GM23248 (cell line): ENCODE measurements at regions not wholly inside any gene's neighbourhood (a gene's known extent, or its start where the extent isn't known, plus 50 kb on each side); places are given as distances from the start of the nearest gene placed in this dataset.

Source experiments
- DNase-seq: peaks from one replicate; pipeline ENCODE4 v3.0.0-alpha.2; 2015
- H2AFZ ChIP-seq: fragments of 200-600 bp; sonication (generic); 2 replicates; pipeline ENCODE4 v1.6.1; 2016; ENCODE audit warnings: antibody characterized with exemption
- H3F3A ChIP-seq: fragments of 200-600 bp; sonication (generic); 2 replicates; pipeline ENCODE4 v1.6.1; 2016; ENCODE audit warnings: mild to moderate bottlenecking, antibody characterized with exemption, mixed run types; ENCODE audit not compliant: insufficient read depth
- H3K27ac ChIP-seq: fragments of 200-600 bp; sonication (generic); 2 replicates; pipeline ENCODE4 v1.5.1; 2016; ENCODE audit warnings: mild to moderate bottlenecking
- H3K27me3 ChIP-seq: fragments of 200-600 bp; sonication (generic); replicated peaks from 2 replicates; pipeline ENCODE4 v1.6.1; 2016; ENCODE audit warnings: mild to moderate bottlenecking; ENCODE audit not compliant: insufficient read depth
- H3K36me3 ChIP-seq: fragments of 200-600 bp; sonication (generic); 2 replicates; pipeline ENCODE4 v1.6.1; 2016; ENCODE audit warnings: low read depth, mild to moderate bottlenecking
- H3K4me1 ChIP-seq: fragments of 200-600 bp; sonication (generic); 2 replicates; pipeline ENCODE4 v1.6.1; 2016; ENCODE audit warnings: mild to moderate bottlenecking; ENCODE audit not compliant: insufficient read depth
- H3K4me2 ChIP-seq: fragments of 200-600 bp; sonication (generic); one replicate; pipeline ENCODE4 v1.6.1; 2016; ENCODE audit warnings: mild to moderate bottlenecking; ENCODE audit not compliant: unreplicated experiment
- H3K4me3 ChIP-seq: fragments of 200-600 bp; sonication (generic); 2 replicates; pipeline ENCODE4 v1.5.1; 2016; ENCODE audit warnings: mild to moderate bottlenecking
- H3K79me2 ChIP-seq: fragments of 200-600 bp; sonication (generic); 2 replicates; pipeline ENCODE4 v1.6.1; 2016; ENCODE audit warnings: mild to moderate bottlenecking; ENCODE audit not compliant: insufficient read depth
- H3K9ac ChIP-seq: fragments of 200-600 bp; sonication (generic); 2 replicates; pipeline ENCODE4 v1.6.1; 2016; ENCODE audit warnings: mild to moderate bottlenecking
- H3K9me2 ChIP-seq: fragments of 200-600 bp; sonication (generic); 2 replicates; pipeline ENCODE4 v1.6.1; 2016; ENCODE audit warnings: mixed run types, mild to moderate bottlenecking, moderate library complexity; ENCODE audit not compliant: insufficient read depth
- H3K9me3 ChIP-seq: fragments of 200-600 bp; sonication (generic); one replicate; pipeline ENCODE4 v1.6.1; 2017; ENCODE audit warnings: low read depth
- H4K20me1 ChIP-seq: fragments of 200-600 bp; sonication (generic); 2 replicates; pipeline ENCODE4 v1.6.0; 2016; ENCODE audit not compliant: insufficient read depth
- EZH2 ChIP-seq: fragments of 200-600 bp; sonication (generic); IDR thresholded peaks from 2 replicates; pipeline ENCODE4 v1.6.1; 2018; ENCODE audit warnings: antibody characterized with exemption, mild to moderate bottlenecking; ENCODE audit not compliant: insufficient read depth, poor library complexity, severe bottlenecking
- EZH2phosphoT487 ChIP-seq: fragments of 200-600 bp; sonication (generic); IDR thresholded peaks from 2 replicates; pipeline ENCODE4 v1.6.1; 2018; ENCODE audit warnings: antibody characterized with exemption, moderate library complexity, mild to moderate bottlenecking, low read depth; ENCODE audit not compliant: insufficient read depth
- WGBS, 2 experiments: methylation state at CpG; one replicate each; pipeline ENCODE4 v1.1.6; 2015 to 2017; ENCODE audit warnings: low lambda C conversion rate in 2 of 2, low coverage in 1 of 2; ENCODE audit errors: missing lambda C conversion rate in 2 of 2; 5-methylcytosine and 5-hydroxymethylcytosine counted together
- in situ Hi-C: fragments of 300-500 bp; cut with MboI; formaldehyde crosslinking; loops from 2 replicates; pipeline ENCODE4 v1.15.0; 2020

- Histone ChIP-seq H2AFZ (no peak overlapping the region), H3K27me3 (no peaks in the 10 kb centered on the region), H3F3A (peaks cover 41% of the 10 kb centered on the region), H4K20me1 (no peaks in the 10 kb centered on the region), H3K36me3 (no peaks in the 10 kb centered on the region), H3K9ac (no peak overlapping the region), H3K9me3 (no peaks in the 10 kb centered on the region), H3K4me3 (no peak overlapping the region), H3K4me1 (peaks cover 42% of the 10 kb centered on the region), H3K79me2 (no peaks in the 10 kb centered on the region), H3K9me2 (no peaks in the 10 kb centered on the region), H3K4me2 (no peak overlapping the region), H3K27ac (no peak overlapping the region)
- no peak for DNase-seq
- 76 to 83% methylated on average over 1 of the region's 1 CpG for WGBS, 2 experiments
- in situ Hi-C loops = no loop called here
- no peak for TF ChIP-seq EZH2phosphoT487
- TF ChIP-seq EZH2 = no peak
Observed at GRCh38 chr1:184301227-184301626, 85.6 kb upstream of the C1orf21 start.

GRCh38 chr1:184302346-184302745 is 84.5 kb upstream of the C1orf21 start:
- Histone ChIP-seq H3K36me3 (no peaks in the 10 kb centered on the region), H3K79me2 (no peaks in the 10 kb centered on the region), H3K27me3 (no peaks in the 10 kb centered on the region), H3K4me3 (no peak overlapping the region), H3K9me2 (no peaks in the 10 kb centered on the region), H3K4me1 (peaks cover 31% of the 10 kb centered on the region), H2AFZ (no peak overlapping the region), H3K27ac (no peak overlapping the region), H3K4me2 (no peak overlapping the region), H4K20me1 (no peaks in the 10 kb centered on the region), H3K9me3 (peaks cover 3% of the 10 kb centered on the region), H3F3A (peaks cover 33% of the 10 kb centered on the region), H3K9ac (no peak overlapping the region)
- in situ Hi-C loops = no loop called here
- 96 to 98% methylated on average over 3 of the region's 3 CpGs for WGBS, 2 experiments
- no peak for TF ChIP-seq EZH2phosphoT487
- TF ChIP-seq EZH2 = no peak
- DNase-seq = no peak

GRCh38 chr1:184310157-184310819 is 76.5 kb upstream of the C1orf21 start:
- Histone ChIP-seq H3K4me3 (no peak overlapping the region), H3K79me2 (no peaks in the 10 kb centered on the region), H2AFZ (no peak overlapping the region), H3K9ac (no peak overlapping the region), H3K9me3 (peaks cover 3% of the 10 kb centered on the region), H3K4me2 (no peak overlapping the region), H3F3A (peaks cover 8% of the 10 kb centered on the region), H4K20me1 (no peaks in the 10 kb centered on the region), H3K36me3 (no peaks in the 10 kb centered on the region), H3K9me2 (no peaks in the 10 kb centered on the region), H3K27ac (no peak overlapping the region), H3K4me1 (peaks cover 12% of the 10 kb centered on the region), H3K27me3 (no peaks in the 10 kb centered on the region)
- no peak for TF ChIP-seq EZH2
- no peak for TF ChIP-seq EZH2phosphoT487
- in situ Hi-C loops = no loop called here
- 95 to 100% methylated on average over 1 of the region's 1 CpG for WGBS, 2 experiments
- no peak for DNase-seq

- 95 to 98% methylated on average over 2 of the region's 2 CpGs for WGBS, 2 experiments
- peaks cover 12% of the 10 kb centered on the region for H3F3A ChIP-seq
- H3K27me3 ChIP-seq = no peaks in the 10 kb centered on the region
- H3K9ac ChIP-seq = no peak overlapping the region
- no peak overlapping the region for H3K4me3 ChIP-seq
- H3K4me2 ChIP-seq = no peak overlapping the region
- TF ChIP-seq EZH2phosphoT487 (no peak), EZH2 (no peak)
- no peaks in the 10 kb centered on the region for H3K79me2 ChIP-seq
- no peaks in the 10 kb centered on the region for H4K20me1 ChIP-seq
- H3K4me1 ChIP-seq = peaks cover 20% of the 10 kb centered on the region
- DNase-seq = no peak
- no peaks in the 10 kb centered on the region for H3K9me2 ChIP-seq
- no peak overlapping the region for H2AFZ ChIP-seq
- H3K27ac ChIP-seq = no peak overlapping the region
- in situ Hi-C loops = no loop called here
- H3K36me3 ChIP-seq = no peaks in the 10 kb centered on the region
- H3K9me3 ChIP-seq = peaks cover 3% of the 10 kb centered on the region
Observed at GRCh38 chr1:184311580-184311979, 75.2 kb upstream of the C1orf21 start.
